ENCODE measurements at regions not wholly inside any gene's neighbourhood (a gene's known extent, or its start where the extent isn't known, plus 50 kb on each side); places are given as distances from the start of the nearest gene placed in this dataset.

- H3K27ac ChIP-seq (ENCODE audit: insufficient read depth, low read depth, low read length): no peak overlapping the region
- H2AFZ ChIP-seq (ENCODE audit: low read depth, low read length): no peak overlapping the region
- no peak overlapping the region for H3K9ac ChIP-seq (replicated peaks; ENCODE audit: extremely low read depth, insufficient read depth, low read length)
- H3K4me2 ChIP-seq (ENCODE audit: insufficient read depth, low read length): no peak overlapping the region
- H3K4me1 ChIP-seq (ENCODE audit: control insufficient read depth, extremely low read depth, insufficient read depth, low read length): peaks cover 22% of the 10 kb centered on the region
- H3K36me3 ChIP-seq (ENCODE audit: control insufficient read depth in 2 of 2, extremely low read depth in 1 of 2, insufficient read depth in 2 of 2, low read length in 2 of 2): no peaks in the 10 kb centered on the region
- H4K20me1 ChIP-seq (replicated peaks; ENCODE audit: control insufficient read depth, extremely low read depth, insufficient read depth, low read length): no peaks in the 10 kb centered on the region
- BruUV-seq (replicated peaks): no TSS peak
- no peaks in the 10 kb centered on the region for H3K9me1 ChIP-seq (replicated peaks; ENCODE audit: control insufficient read depth, extremely low read depth, insufficient read depth, low read length)
- no peak overlapping the region for H3K4me3 ChIP-seq (replicated peaks in 1 of 3; ENCODE audit: insufficient read depth in 1 of 3, low read depth in 1 of 3, low read length in 3 of 3)
- no peaks in the 10 kb centered on the region for H3K9me3 ChIP-seq (replicated peaks; ENCODE audit: control insufficient read depth, insufficient read depth, low read length)
- no peak for FAIRE-seq
- H3K79me2 ChIP-seq (ENCODE audit: control insufficient read depth, insufficient read depth, low read length): no peaks in the 10 kb centered on the region
- TF ChIP-seq FOS (IDR thresholded peaks at IDR 0.05; ENCODE audit: borderline replicate concordance, insufficient read depth, low read length): no peak
- no peak for TF ChIP-seq CTCF (IDR thresholded peaks at IDR 0.05; ENCODE audit: extremely low read depth in 1 of 2, insufficient read depth in 1 of 2, low read depth in 1 of 2, low read length in 2 of 2)
- TF ChIP-seq POLR2AphosphoS5 (IDR thresholded peaks at IDR 0.05; ENCODE audit: insufficient read depth, low read depth, low read length): no peak
- no peak for TF ChIP-seq JUN (IDR thresholded peaks at IDR 0.05; ENCODE audit: borderline replicate concordance, insufficient read depth, insufficient read length, low read depth)
- TF ChIP-seq EZH2 (IDR thresholded peaks at IDR 0.05; ENCODE audit: borderline replicate concordance, low read depth, low read length, severe bottlenecking): no peak
- no peak for TF ChIP-seq MAX (IDR thresholded peaks at IDR 0.05; ENCODE audit: insufficient read depth, insufficient read length)
- TF ChIP-seq GATA2 (IDR thresholded peaks at IDR 0.05; ENCODE audit: insufficient read depth, insufficient read length, low read depth, low read length): no peak
- no peak for TF ChIP-seq MYC (IDR thresholded peaks at IDR 0.05; ENCODE audit: low read depth, low read length)
- TF ChIP-seq POLR2A (IDR thresholded peaks at IDR 0.05; ENCODE audit: low read depth, low read length): no peak
- ChIA-PET CTCF (no interaction called here), POLR2A (no interaction called here)
- dilution Hi-C loops (cut with MboI; ENCODE audit: extremely low pct_ligation_motif_present, low sequenced_read_pairs) (no loop called here), intact Hi-C loops (cut with micrococcal nuclease) (no loop called here)
- peaks cover 15 to 23% of the 10 kb centered on the region in 2 experiments for H3K27me3 ChIP-seq (ENCODE audit: control insufficient read depth in 2 of 2, insufficient read depth in 2 of 2, low read length in 2 of 2)
- DNase-seq (ENCODE audit: low read depth, low spot score): no peak
These were observed 487.4 kb upstream of the PROK2 start for GRCh38 chr3:72272356-72272755.

All from endothelial cell of umbilical vein (primary cell).